ENCODE measurements at regions not wholly inside any gene's neighbourhood (a gene's known extent, or its start where the extent isn't known, plus 50 kb on each side); places are given as distances from the start of the nearest gene placed in this dataset.

- peaks cover 0 to 11% (median 3%) of the 10 kb centered on the region in 9 donors for H3K9me3 Mint-ChIP-seq
- no peaks in the 10 kb centered on the region for H3K36me3 Mint-ChIP-seq
- ATAC-seq (no peak), DNase-seq (no peak)
- POLR2A ChIA-PET, result no interaction called here
- peaks cover 0 to 3% (median 0%) of the 10 kb centered on the region in 5 donors for H3K27me3 Mint-ChIP-seq
- H3K27ac Mint-ChIP-seq, result no peak overlapping the region
- H3K4me3 Mint-ChIP-seq, result no peak overlapping the region
- peaks cover 0 to 9% (median 2%) of the 10 kb centered on the region in 4 donors for H3K4me1 Mint-ChIP-seq
Measured at GRCh38 chr1:185409763-185410528, 92.9 kb upstream of the IVNS1ABP start.

GRCh38 chr1:185409345-185409744, 92.3 kb upstream of the IVNS1ABP start:
- Mint-ChIP-seq H3K9me3 (peaks cover 0 to 11% (median 3%) of the 10 kb centered on the region in 9 donors), H3K4me1 (peaks cover 0 to 14% (median 8%) of the 10 kb centered on the region in 4 donors), H3K27ac (no peak overlapping the region), H3K4me3 (no peak overlapping the region), H3K27me3 (peaks cover 0 to 3% (median 0%) of the 10 kb centered on the region in 5 donors), H3K36me3 (no peaks in the 10 kb centered on the region)
- DNase-seq, result no peak
- no peak for ATAC-seq
- POLR2A ChIA-PET, result no interaction called here

- Mint-ChIP-seq H3K27me3 (peaks cover 0 to 3% (median 0%) of the 10 kb centered on the region in 5 donors), H3K4me3 (no peak overlapping the region), H3K9me3 (peaks cover 0 to 11% (median 3%) of the 10 kb centered on the region in 9 donors), H3K27ac (no peak overlapping the region), H3K36me3 (no peaks in the 10 kb centered on the region), H3K4me1 (peaks cover 0 to 14% (median 9%) of the 10 kb centered on the region in 4 donors)
- POLR2A ChIA-PET, result no interaction called here
- ATAC-seq, result no peak
- DNase-seq, result no peak
Measured at GRCh38 chr1:185408700-185409270, 91.7 kb upstream of the IVNS1ABP start.

- no peak overlapping the region for H3K4me3 Mint-ChIP-seq
Measured at GRCh38 chr1:185406691-185407009, 89.6 kb upstream of the IVNS1ABP start.

GRCh38 chr1:185406006-185406690, 89.1 kb upstream of the IVNS1ABP start:
- H3K9me3 Mint-ChIP-seq, result peaks cover 0 to 11% (median 3%) of the 10 kb centered on the region in 9 donors
- peaks cover 3 to 17% (median 9%) of the 10 kb centered on the region in 4 donors for H3K4me1 Mint-ChIP-seq
- H3K36me3 Mint-ChIP-seq, result no peaks in the 10 kb centered on the region
- H3K27ac Mint-ChIP-seq, result no peak overlapping the region
- no peak for DNase-seq
- ATAC-seq, result no peak
- peaks cover 0 to 11% (median 2%) of the 10 kb centered on the region in 5 donors for H3K27me3 Mint-ChIP-seq
- no peak overlapping the region for H3K4me3 Mint-ChIP-seq
- POLR2A ChIA-PET, result interaction anchor here (0.7 kb wide), 1 partner anchor 149 kb away, joined by 3 read pairs; no protein-coding TSS in a partner anchor

More at GRCh38 chr1:185406691-185407009, 89.6 kb upstream of the IVNS1ABP start:
- Mint-ChIP-seq H3K9me3 (peaks cover 0 to 11% (median 3%) of the 10 kb centered on the region in 9 donors), H3K4me1 (peaks cover 3 to 17% (median 9%) of the 10 kb centered on the region in 4 donors), H3K36me3 (no peaks in the 10 kb centered on the region), H3K27me3 (peaks cover 0 to 11% (median 2%) of the 10 kb centered on the region in 5 donors), H3K27ac (no peak overlapping the region)
- DNase-seq (no peak), ATAC-seq (no peak)
- POLR2A ChIA-PET, result interaction anchor here (0.7 kb wide), 1 partner anchor 149 kb away, joined by 3 read pairs; no protein-coding TSS in a partner anchor

GRCh38 chr1:185404907-185405568, 88.0 kb upstream of the IVNS1ABP start:
- H3K27me3 Mint-ChIP-seq, result peaks cover 0 to 11% (median 2%) of the 10 kb centered on the region in 5 donors
- H3K4me3 Mint-ChIP-seq, result peak overlapping the region in 1 of 10 donors; percentile 21
- H3K4me1 Mint-ChIP-seq, result peaks cover 3 to 17% (median 9%) of the 10 kb centered on the region in 4 donors
- ATAC-seq, result no peak
- H3K9me3 Mint-ChIP-seq, result peaks cover 0 to 11% (median 3%) of the 10 kb centered on the region in 9 donors
- no peaks in the 10 kb centered on the region for H3K36me3 Mint-ChIP-seq
- no peak for DNase-seq
- H3K27ac Mint-ChIP-seq, result peak overlapping the region in 1 of 10 donors; percentile 3
- POLR2A ChIA-PET, result no interaction called here

GRCh38 chr1:185404291-185404690, 87.2 kb upstream of the IVNS1ABP start:
- peaks cover 0 to 11% (median 3%) of the 10 kb centered on the region in 9 donors for H3K9me3 Mint-ChIP-seq
- peaks cover 3 to 17% (median 9%) of the 10 kb centered on the region in 4 donors for H3K4me1 Mint-ChIP-seq
- H3K27me3 Mint-ChIP-seq, result peaks cover 0 to 11% (median 2%) of the 10 kb centered on the region in 5 donors
- peak overlapping the region in 6 of 10 donors; percentile 9 to 64 (median 35) for H3K4me3 Mint-ChIP-seq
- no peaks in the 10 kb centered on the region for H3K36me3 Mint-ChIP-seq
- H3K27ac Mint-ChIP-seq, result peak overlapping the region in 2 of 10 donors; percentile 31 to 55
- no peak for ATAC-seq
- POLR2A ChIA-PET, result no interaction called here
- no peak for DNase-seq

- H3K4me3 Mint-ChIP-seq, result peak overlapping the region in 3 of 10 donors; percentile 0 to 30 (median 6)
- peak overlapping the region in 1 of 10 donors; percentile 1 for H3K27ac Mint-ChIP-seq
- H3K9me3 Mint-ChIP-seq, result peaks cover 0 to 9% (median 2%) of the 10 kb centered on the region in 9 donors
- no peaks in the 10 kb centered on the region for H3K36me3 Mint-ChIP-seq
- DNase-seq, result no peak
- H3K4me1 Mint-ChIP-seq, result peaks cover 3 to 14% (median 10%) of the 10 kb centered on the region in 4 donors
- peaks cover 0 to 11% (median 2%) of the 10 kb centered on the region in 5 donors for H3K27me3 Mint-ChIP-seq
- ATAC-seq, result no peak
- POLR2A ChIA-PET, result no interaction called here
Measured at GRCh38 chr1:185402930-185403329, 85.9 kb upstream of the IVNS1ABP start.

- peaks cover 0 to 2% (median 0%) of the 10 kb centered on the region in 9 donors for H3K9me3 Mint-ChIP-seq
- H3K36me3 Mint-ChIP-seq, result no peaks in the 10 kb centered on the region
- ATAC-seq, result no peak
Measured at GRCh38 chr1:185401019-185401418, 84.0 kb upstream of the IVNS1ABP start.

GRCh38 chr1:185400052-185400451, 83.0 kb upstream of the IVNS1ABP start:
- no peak overlapping the region for H3K27ac Mint-ChIP-seq
- no peaks in the 10 kb centered on the region for H3K36me3 Mint-ChIP-seq
- POLR2A ChIA-PET, result no interaction called here

More at GRCh38 chr1:185401019-185401418, 84.0 kb upstream of the IVNS1ABP start:
- H3K27ac Mint-ChIP-seq, result no peak overlapping the region
- POLR2A ChIA-PET, result no interaction called here
- H3K4me3 Mint-ChIP-seq, result no peak overlapping the region
- H3K4me1 Mint-ChIP-seq, result peaks cover 3 to 14% (median 10%) of the 10 kb centered on the region in 4 donors
- DNase-seq, result no peak
- H3K27me3 Mint-ChIP-seq, result peaks cover 0 to 8% (median 2%) of the 10 kb centered on the region in 5 donors

GRCh38 chr1:185398599-185398998, 81.6 kb upstream of the IVNS1ABP start:
- no peak overlapping the region for H3K27ac Mint-ChIP-seq
- H3K4me1 Mint-ChIP-seq, result peaks cover 0 to 8% (median 3%) of the 10 kb centered on the region in 4 donors
- no peaks in the 10 kb centered on the region for H3K9me3 Mint-ChIP-seq
- H3K27me3 Mint-ChIP-seq, result peaks cover 0 to 8% (median 2%) of the 10 kb centered on the region in 5 donors
- POLR2A ChIA-PET, result no interaction called here
- ATAC-seq (no peak), DNase-seq (no peak)
- H3K4me3 Mint-ChIP-seq, result no peak overlapping the region
- no peaks in the 10 kb centered on the region for H3K36me3 Mint-ChIP-seq

More at GRCh38 chr1:185400052-185400451, 83.0 kb upstream of the IVNS1ABP start:
- Mint-ChIP-seq H3K27me3 (peaks cover 0 to 8% (median 2%) of the 10 kb centered on the region in 5 donors), H3K9me3 (no peaks in the 10 kb centered on the region), H3K4me3 (no peak overlapping the region), H3K4me1 (peaks cover 3 to 14% (median 9%) of the 10 kb centered on the region in 4 donors)
- ATAC-seq, result no peak
- no peak for DNase-seq

- POLR2A ChIA-PET, result no interaction called here
- DNase-seq (no peak), ATAC-seq (no peak)
- H3K27me3 Mint-ChIP-seq, result peaks cover 0 to 4% (median 0%) of the 10 kb centered on the region in 5 donors
- no peak overlapping the region for H3K27ac Mint-ChIP-seq
- no peaks in the 10 kb centered on the region for H3K36me3 Mint-ChIP-seq
- H3K4me3 Mint-ChIP-seq, result no peak overlapping the region
- peaks cover 0 to 5% (median 1%) of the 10 kb centered on the region in 4 donors for H3K4me1 Mint-ChIP-seq
- no peaks in the 10 kb centered on the region for H3K9me3 Mint-ChIP-seq
Measured at GRCh38 chr1:185398022-185398421, 81.0 kb upstream of the IVNS1ABP start.
